ENCODE measurements at regions not wholly inside any gene's neighbourhood (a gene's known extent, or its start where the extent isn't known, plus 50 kb on each side); places are given as distances from the start of the nearest gene placed in this dataset.
"Not testable (repeated sequence)": the region's sequence is repeated elsewhere in the genome, so short reads cannot be mapped to it uniquely, and the experiment has no call there.

DNA sequence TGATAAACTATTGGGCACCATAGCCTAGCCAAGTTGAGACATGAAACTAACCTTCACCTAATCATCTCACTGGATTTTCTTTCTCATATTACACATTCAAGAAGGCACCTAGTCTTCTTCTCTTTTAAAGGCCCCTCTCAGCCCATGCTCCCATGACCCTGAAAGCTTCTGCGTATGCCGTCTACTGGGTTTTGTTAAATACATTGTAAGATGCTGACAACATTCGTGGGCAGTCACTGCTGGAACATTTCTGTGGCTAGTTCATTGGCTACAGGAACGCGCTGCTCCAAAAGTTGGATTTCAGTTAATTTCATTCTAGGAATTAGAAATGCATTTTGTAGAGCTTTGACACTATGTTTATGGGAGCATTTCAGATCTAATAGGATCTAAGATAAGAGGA, 52.3 kb upstream of the CHD2 start:
- no peak overlapping the region for H3K4me3 ChIP-seq (ENCODE audit: low read depth, low read length)
- TF ChIP-seq, protein P1, sequence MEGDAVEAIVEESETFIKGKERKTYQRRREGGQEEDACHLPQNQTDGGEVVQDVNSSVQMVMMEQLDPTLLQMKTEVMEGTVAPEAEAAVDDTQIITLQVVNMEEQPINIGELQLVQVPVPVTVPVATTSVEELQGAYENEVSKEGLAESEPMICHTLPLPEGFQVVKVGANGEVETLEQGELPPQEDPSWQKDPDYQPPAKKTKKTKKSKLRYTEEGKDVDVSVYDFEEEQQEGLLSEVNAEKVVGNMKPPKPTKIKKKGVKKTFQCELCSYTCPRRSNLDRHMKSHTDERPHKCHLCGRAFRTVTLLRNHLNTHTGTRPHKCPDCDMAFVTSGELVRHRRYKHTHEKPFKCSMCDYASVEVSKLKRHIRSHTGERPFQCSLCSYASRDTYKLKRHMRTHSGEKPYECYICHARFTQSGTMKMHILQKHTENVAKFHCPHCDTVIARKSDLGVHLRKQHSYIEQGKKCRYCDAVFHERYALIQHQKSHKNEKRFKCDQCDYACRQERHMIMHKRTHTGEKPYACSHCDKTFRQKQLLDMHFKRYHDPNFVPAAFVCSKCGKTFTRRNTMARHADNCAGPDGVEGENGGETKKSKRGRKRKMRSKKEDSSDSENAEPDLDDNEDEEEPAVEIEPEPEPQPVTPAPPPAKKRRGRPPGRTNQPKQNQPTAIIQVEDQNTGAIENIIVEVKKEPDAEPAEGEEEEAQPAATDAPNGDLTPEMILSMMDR (IDR thresholded peaks at IDR 0.05; ENCODE audit: control insufficient read depth, extremely low read depth, insufficient read depth): no peak
- no peak for DNase-seq (ENCODE audit: low read depth)

DNA sequence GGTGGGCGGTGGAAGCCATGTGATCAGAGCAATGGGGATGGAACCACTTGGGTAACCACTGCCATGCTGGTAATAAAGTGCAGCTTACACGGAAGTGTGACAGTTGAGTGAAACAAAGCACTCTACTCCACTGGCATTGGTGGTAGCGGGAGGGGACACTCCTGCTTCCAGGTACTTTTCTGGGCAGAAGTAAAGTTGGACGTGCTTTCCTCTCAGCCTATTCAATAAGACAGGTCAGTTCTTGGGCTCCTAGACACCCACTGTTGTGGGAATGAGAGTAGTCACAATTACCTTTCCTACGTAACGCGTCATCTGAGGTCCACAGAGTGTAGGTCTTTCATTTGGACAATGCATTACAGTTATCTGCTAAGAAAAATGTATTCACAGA, 51.7 kb upstream of the CHD2 start:
- no peak for DNase-seq (ENCODE audit: low read depth)
- no peak overlapping the region for H3K4me3 ChIP-seq (ENCODE audit: low read depth, low read length)
- TF ChIP-seq, protein P1 (IDR thresholded peaks at IDR 0.05; ENCODE audit: control insufficient read depth, extremely low read depth, insufficient read depth): no peak

DNA sequence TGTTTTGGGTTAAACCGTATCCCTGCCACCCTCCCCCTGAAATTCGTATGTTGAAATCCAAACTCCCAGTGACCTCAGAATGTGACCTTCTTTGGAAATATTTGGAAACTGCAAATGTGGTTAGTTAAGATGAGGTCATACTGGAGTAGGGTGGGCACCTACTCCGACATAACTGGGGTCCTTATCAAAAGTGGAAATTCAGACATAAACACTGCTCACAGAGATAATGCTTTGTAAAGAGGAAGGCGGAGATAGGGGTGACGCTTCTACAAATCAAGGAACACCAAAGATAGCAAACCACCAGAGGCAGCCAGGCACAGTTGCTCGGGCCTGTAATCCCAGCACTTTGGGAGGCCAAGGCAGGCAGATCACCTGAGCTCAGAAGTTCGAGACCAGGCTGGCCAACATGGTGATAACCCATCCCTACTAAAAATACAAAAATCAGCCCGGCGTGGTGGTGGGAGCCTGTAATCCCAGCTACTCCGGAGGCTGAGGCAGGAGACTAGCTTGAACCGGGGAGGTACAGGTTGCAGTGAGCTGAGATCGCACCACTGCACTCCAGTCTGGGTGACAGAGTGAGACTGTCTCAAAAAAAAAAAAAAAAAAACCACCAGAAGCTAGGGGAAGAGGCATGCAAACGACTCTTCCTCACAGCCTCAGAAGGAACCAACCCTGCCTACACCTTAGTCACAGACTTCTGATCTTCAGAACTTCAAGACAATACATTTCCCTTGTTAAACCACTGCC, 51.1 kb upstream of the CHD2 start:
- DNase-seq (ENCODE audit: low read depth): no peak
- TF ChIP-seq, protein P1 (IDR thresholded peaks at IDR 0.05; ENCODE audit: control insufficient read depth, extremely low read depth, insufficient read depth): no peak
- no peak overlapping the region for H3K4me3 ChIP-seq (ENCODE audit: low read depth, low read length)

DNA sequence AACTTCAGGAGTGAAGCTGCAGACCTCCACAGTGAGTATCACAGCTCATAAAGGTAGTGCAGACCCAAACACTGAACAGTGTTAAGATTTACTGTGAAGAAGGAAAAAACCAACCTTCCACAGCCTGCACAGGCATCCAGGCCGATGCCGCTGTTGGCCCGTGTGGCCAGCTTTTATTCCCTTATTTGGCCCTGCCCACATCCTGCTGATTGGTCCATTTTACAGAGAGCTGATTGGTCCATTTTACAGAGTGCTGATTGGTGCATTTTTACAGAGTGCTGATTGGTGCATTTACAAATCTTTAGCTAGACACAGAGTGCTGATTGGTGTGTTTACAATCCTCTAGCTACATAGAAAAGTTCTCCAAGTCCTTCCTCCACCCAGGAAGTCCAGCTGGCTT, 49.9 kb upstream of the CHD2 start:
- H3K4me3 ChIP-seq (ENCODE audit: low read depth, low read length): not testable (repeated sequence)

More for the DNA sequence above, 49.9 kb upstream of the CHD2 start:
- not testable (repeated sequence) for DNase-seq (ENCODE audit: low read depth)
